ENCODE measurements at regions not wholly inside any gene's neighbourhood (a gene's known extent, or its start where the extent isn't known, plus 50 kb on each side); places are given as distances from the start of the nearest gene placed in this dataset.
"Not testable (repeated sequence)": the region's sequence is repeated elsewhere in the genome, so short reads cannot be mapped to it uniquely, and the experiment has no call there.

DNA sequence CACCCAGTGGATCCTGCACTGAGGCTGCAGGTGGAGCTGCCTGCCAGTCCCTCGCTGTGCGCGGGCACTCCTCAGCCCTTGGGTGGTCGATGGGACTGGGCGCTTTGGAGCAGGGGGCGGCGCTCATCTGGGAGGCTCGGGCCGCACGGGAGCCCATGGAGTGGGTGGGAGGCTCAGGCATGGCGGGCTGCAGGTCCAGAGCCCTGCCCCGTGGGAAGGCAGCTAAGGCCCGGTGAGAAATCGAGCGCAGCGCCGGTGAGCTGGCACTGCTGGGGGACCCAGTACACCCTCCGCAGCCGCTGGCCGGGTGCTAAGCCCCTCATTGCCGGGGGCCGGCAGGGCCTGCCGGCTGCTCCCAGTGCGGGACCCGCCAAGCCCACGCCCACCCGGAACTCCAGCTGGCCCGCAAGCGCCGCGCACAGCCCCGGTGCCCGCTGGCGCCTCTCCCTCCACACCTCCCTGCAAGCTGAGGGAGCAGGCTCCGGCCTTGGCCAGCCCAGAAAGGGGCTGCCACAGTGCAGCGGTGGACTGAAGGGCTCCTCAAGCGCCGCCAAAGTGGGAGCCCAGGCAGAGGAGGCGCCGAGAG is 1636.5 kb downstream of the BRINP3 start:
- not testable (repeated sequence) for H3K27ac ChIP-seq (ENCODE audit: low read depth, low read length); H3K4me1 ChIP-seq (ENCODE audit: control insufficient read depth, insufficient read depth, low read length); H3K9ac ChIP-seq (ENCODE audit: low read length); H3K36me3 ChIP-seq (ENCODE audit: control insufficient read depth, insufficient read depth, low read length); H3K27me3 ChIP-seq (ENCODE audit: control insufficient read depth, insufficient read depth, low read length); H3K4me3 ChIP-seq (ENCODE audit: low read length)

DNA sequence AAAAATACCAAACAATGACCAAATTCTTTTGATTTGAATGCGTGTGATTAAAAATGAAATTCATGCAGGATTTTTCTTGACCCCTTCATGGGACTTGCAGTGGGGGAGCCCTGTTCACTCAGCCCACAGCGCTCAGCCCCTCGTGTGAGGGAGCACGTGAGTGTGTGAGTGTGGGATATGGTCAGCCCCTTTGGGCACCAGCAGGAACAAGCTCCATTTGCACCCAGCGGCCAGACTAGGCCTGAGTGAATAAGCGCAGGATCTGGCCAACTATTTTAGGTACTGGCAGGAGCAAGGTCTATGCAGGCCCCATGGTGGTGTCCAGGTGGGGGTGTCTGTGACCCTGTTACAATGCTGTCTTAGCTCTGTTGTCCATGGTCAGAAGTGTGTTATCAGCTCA is 1631.2 kb downstream of the BRINP3 start:
- no peaks in the 10 kb centered on the region for H3K36me3 ChIP-seq (ENCODE audit: control insufficient read depth, insufficient read depth, low read length)
- no peak overlapping the region for H3K27ac ChIP-seq (ENCODE audit: low read depth, low read length)
- H3K4me3 ChIP-seq (ENCODE audit: low read length): no peak overlapping the region
- no peaks in the 10 kb centered on the region for H3K4me1 ChIP-seq (ENCODE audit: control insufficient read depth, insufficient read depth, low read length)
- no peaks in the 10 kb centered on the region for H3K27me3 ChIP-seq (ENCODE audit: control insufficient read depth, insufficient read depth, low read length)
- no peak overlapping the region for H3K9ac ChIP-seq (ENCODE audit: low read length)

DNA sequence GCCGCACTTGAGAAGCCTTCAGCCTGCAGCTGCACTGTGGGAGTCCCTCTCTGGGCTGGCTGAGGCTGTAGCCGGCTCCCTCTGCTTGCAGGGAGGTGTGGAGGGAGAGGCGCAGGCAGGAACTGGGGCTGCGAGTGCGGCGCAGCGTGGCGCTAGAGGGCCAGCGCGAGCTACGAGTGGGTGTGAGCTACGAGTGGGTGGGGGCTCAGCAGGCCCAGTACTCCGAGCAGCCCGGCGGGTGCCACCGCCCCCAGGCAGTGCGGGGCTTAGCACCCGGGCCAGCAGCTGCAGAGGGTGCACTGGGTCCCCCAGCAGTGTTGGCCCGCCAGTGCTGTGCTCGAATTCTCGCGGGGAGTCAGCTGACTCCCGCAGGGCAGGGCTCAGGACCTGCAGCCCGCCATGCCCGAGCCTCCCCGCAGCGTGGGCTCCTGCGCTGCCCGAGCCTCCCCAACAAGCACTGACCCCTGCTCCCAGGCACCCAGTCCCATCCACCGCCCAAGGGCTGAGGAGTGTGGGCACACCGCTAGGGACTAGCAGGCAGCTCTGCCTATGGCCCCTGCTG is 1620.1 kb downstream of the BRINP3 start:
- Histone ChIP-seq H3K4me3 (ENCODE audit: low read length) (no peak overlapping the region), H3K27me3 (ENCODE audit: control insufficient read depth, insufficient read depth, low read length) (no peaks in the 10 kb centered on the region), H3K27ac (ENCODE audit: low read depth, low read length) (no peak overlapping the region), H3K9ac (ENCODE audit: low read length) (no peak overlapping the region), H3K36me3 (ENCODE audit: control insufficient read depth, insufficient read depth, low read length) (no peaks in the 10 kb centered on the region), H3K4me1 (ENCODE audit: control insufficient read depth, insufficient read depth, low read length) (no peaks in the 10 kb centered on the region)

DNA sequence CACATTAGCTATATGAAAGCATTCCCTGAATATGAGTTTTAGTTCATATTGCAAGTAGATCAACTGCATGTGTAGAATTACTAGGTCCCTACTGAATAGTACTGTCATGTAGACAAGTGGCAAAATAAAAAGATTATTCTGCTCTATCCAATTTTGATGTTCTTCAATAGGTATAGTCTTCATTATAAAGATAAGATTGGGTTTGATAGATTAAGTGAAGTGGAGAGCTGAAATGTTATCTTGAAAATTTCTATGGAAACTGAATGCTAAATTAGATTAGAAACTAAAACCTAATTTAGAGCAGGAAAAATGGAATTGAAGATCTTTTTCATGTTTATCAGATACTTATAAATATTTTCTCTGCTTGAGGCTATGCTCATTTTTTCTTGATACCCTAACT is 1610.0 kb downstream of the BRINP3 start:
- Histone ChIP-seq H3K4me3 (ENCODE audit: low read length) (no peak overlapping the region), H3K4me1 (ENCODE audit: control insufficient read depth, insufficient read depth, low read length) (no peaks in the 10 kb centered on the region), H3K27me3 (ENCODE audit: control insufficient read depth, insufficient read depth, low read length) (no peaks in the 10 kb centered on the region), H3K36me3 (ENCODE audit: control insufficient read depth, insufficient read depth, low read length) (no peaks in the 10 kb centered on the region), H3K27ac (ENCODE audit: low read depth, low read length) (no peak overlapping the region), H3K9ac (ENCODE audit: low read length) (no peak overlapping the region)

DNA sequence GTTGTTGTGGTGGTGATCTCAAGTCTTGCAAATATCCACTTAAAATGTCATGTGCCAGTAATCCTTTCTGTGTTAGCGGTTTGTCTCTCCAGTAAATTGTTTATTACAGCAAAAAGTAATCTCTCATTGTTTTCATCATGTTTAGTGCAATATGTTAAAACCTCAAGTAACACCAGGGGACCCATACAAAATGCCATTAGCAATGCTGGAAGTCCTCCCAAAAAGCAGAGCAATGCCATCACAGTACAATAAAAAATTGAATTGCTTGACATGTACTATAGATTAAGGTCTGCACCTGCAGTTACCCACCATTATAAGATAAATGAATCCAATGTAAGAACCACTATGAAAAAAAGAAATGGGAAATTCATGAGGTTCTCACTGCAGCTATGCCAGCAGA is 1606.5 kb downstream of the BRINP3 start:
- Histone ChIP-seq H3K27ac (ENCODE audit: low read depth, low read length) (no peak overlapping the region), H3K9ac (ENCODE audit: low read length) (no peak overlapping the region), H3K4me3 (ENCODE audit: low read length) (no peak overlapping the region), H3K27me3 (ENCODE audit: control insufficient read depth, insufficient read depth, low read length) (no peaks in the 10 kb centered on the region), H3K4me1 (ENCODE audit: control insufficient read depth, insufficient read depth, low read length) (no peaks in the 10 kb centered on the region), H3K36me3 (ENCODE audit: control insufficient read depth, insufficient read depth, low read length) (no peaks in the 10 kb centered on the region)

DNA sequence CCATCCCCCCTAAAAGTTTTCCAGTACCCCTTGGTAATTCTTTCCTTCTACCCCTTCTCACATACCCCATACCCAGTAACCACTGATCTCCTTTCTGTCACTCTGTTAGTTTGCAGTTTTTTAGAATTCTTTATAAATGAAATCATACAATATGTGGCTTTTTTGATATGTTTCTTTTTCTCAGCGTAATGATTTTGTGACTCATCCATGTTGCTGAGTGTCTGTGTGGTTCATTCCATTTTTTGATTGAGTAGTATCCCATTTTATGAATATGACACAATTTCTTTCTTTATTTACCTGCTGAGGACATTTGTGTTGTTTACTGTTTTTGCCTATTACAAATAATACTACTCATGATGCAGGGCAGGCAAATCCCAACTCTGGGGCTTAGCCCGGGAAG is 1605.3 kb downstream of the BRINP3 start:
- no peak overlapping the region for H3K4me3 ChIP-seq (ENCODE audit: low read length)
- no peaks in the 10 kb centered on the region for H3K27me3 ChIP-seq (ENCODE audit: control insufficient read depth, insufficient read depth, low read length)
- H3K36me3 ChIP-seq (ENCODE audit: control insufficient read depth, insufficient read depth, low read length): no peaks in the 10 kb centered on the region
- no peaks in the 10 kb centered on the region for H3K4me1 ChIP-seq (ENCODE audit: control insufficient read depth, insufficient read depth, low read length)
- H3K9ac ChIP-seq (ENCODE audit: low read length): no peak overlapping the region
- H3K27ac ChIP-seq (ENCODE audit: low read depth, low read length): no peak overlapping the region

DNA sequence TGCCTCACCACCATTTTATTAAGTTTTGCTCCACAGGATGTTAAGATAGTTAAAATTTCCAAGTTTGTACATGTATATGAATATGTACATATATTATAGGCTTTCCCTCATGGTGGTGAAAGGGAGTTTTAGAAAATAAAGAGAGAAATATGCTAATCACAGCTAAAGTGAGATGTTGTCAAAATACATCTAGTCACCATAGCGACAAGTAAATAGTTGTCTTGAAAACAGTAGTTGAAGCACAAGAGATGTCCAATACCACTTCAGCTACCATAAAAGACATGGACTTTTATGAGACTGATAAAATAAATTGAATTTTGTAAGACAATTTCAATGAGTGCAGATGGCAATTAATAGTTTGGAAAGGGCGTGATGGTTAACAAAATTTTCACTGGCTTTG is 1600.0 kb downstream of the BRINP3 start:
- Histone ChIP-seq H3K27ac (ENCODE audit: low read depth, low read length) (no peak overlapping the region), H3K27me3 (ENCODE audit: control insufficient read depth, insufficient read depth, low read length) (no peaks in the 10 kb centered on the region), H3K4me1 (ENCODE audit: control insufficient read depth, insufficient read depth, low read length) (no peaks in the 10 kb centered on the region), H3K9ac (ENCODE audit: low read length) (no peak overlapping the region), H3K4me3 (ENCODE audit: low read length) (no peak overlapping the region), H3K36me3 (ENCODE audit: control insufficient read depth, insufficient read depth, low read length) (no peaks in the 10 kb centered on the region)

DNA sequence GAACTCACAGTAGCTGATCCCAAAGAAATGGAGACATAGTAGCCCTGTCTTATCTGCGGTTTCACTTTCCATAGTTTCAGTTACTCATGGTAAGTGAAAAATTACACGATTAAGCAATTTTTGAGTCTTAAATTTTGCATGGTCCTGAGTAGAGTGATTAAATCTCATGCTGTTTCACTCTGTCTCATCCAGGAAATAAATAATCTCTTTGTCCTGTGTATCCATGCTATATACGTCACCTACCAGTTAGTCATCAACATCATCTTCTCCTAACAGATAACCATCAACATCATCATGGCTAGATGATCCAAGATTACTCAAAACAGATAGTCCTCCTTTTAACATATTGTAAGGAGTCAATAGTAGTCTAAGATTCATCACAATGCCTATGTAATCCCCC is 1589.3 kb downstream of the BRINP3 start:
- Histone ChIP-seq H3K27ac (ENCODE audit: low read depth, low read length) (no peak overlapping the region), H3K4me3 (ENCODE audit: low read length) (no peak overlapping the region), H3K9ac (ENCODE audit: low read length) (no peak overlapping the region)

DNA sequence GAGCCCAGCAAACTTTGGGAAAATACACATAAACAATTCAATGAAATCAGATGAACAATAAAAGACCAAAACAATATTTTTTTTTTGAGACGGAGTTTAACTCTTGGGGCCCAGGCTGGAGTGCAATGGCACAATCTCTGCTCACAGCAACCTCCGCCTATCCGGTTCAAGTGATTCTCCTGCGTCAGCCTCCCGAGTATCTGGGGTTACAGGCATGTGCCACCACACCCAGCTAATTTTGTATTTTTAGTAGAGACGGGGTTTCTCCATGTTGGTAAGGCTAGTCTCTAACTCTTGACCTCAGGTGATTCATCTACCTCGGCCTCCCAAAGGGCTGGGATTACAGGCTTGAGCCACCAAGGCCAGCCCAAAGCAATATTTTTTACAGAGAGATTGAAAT is 1588.5 kb downstream of the BRINP3 start:
- Histone ChIP-seq H3K9ac (ENCODE audit: low read length) (no peak overlapping the region), H3K27me3 (ENCODE audit: control insufficient read depth, insufficient read depth, low read length) (no peaks in the 10 kb centered on the region), H3K36me3 (ENCODE audit: control insufficient read depth, insufficient read depth, low read length) (no peaks in the 10 kb centered on the region), H3K4me1 (ENCODE audit: control insufficient read depth, insufficient read depth, low read length) (no peaks in the 10 kb centered on the region), H3K4me3 (ENCODE audit: low read length) (no peak overlapping the region), H3K27ac (ENCODE audit: low read depth, low read length) (no peak overlapping the region)

More for the DNA sequence above, 1589.3 kb downstream of the BRINP3 start:
- Histone ChIP-seq H3K4me1 (ENCODE audit: control insufficient read depth, insufficient read depth, low read length) (no peaks in the 10 kb centered on the region), H3K36me3 (ENCODE audit: control insufficient read depth, insufficient read depth, low read length) (no peaks in the 10 kb centered on the region), H3K27me3 (ENCODE audit: control insufficient read depth, insufficient read depth, low read length) (no peaks in the 10 kb centered on the region)

DNA sequence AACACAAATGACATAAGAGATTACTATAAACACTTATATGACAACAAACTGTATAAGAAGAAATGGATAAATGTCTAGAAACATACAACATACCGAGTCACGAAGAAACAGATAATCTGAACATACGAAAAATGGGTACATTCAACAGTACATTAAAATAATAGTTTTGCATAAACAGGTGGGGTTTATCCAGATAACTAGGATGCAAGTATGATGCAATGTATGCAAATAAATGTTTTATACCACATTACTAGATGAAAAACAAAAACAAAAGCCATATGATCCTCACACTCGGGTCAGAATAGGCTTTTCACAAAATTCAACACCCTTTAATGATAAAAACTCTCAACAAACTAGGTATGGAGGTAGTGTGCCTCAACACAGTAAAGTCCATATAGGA is 1585.7 kb downstream of the BRINP3 start:
- no peaks in the 10 kb centered on the region for H3K27me3 ChIP-seq (ENCODE audit: control insufficient read depth, insufficient read depth, low read length)

DNA sequence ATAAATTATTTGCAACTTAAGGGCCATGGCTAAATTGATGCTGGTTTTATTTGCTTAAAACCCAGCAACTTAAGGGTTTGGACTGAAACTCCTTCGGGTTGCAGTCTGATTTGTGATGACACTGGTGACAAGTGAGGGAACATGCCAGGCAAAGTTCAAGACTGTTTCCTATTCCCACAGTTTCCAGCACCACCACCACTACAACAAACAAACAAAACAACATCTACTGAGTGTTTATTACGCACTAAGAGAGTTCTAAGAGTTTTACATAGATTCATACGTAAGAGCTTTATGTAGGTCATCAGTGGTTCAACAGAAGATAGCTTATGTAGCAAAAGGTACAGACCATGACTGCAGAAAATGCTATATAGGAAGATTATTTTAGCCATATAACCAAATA is 1582.1 kb downstream of the BRINP3 start:
- Histone ChIP-seq H3K27me3 (ENCODE audit: control insufficient read depth, insufficient read depth, low read length) (no peaks in the 10 kb centered on the region), H3K9ac (ENCODE audit: low read length) (no peak overlapping the region), H3K27ac (ENCODE audit: low read depth, low read length) (no peak overlapping the region), H3K4me3 (ENCODE audit: low read length) (no peak overlapping the region), H3K36me3 (ENCODE audit: control insufficient read depth, insufficient read depth, low read length) (no peaks in the 10 kb centered on the region), H3K4me1 (ENCODE audit: control insufficient read depth, insufficient read depth, low read length) (no peaks in the 10 kb centered on the region)

More for the DNA sequence above, 1585.7 kb downstream of the BRINP3 start:
- no peak overlapping the region for H3K9ac ChIP-seq (ENCODE audit: low read length)
- H3K27ac ChIP-seq (ENCODE audit: low read depth, low read length): no peak overlapping the region
- H3K4me1 ChIP-seq (ENCODE audit: control insufficient read depth, insufficient read depth, low read length): no peaks in the 10 kb centered on the region
- no peak overlapping the region for H3K4me3 ChIP-seq (ENCODE audit: low read length)
- H3K36me3 ChIP-seq (ENCODE audit: control insufficient read depth, insufficient read depth, low read length): no peaks in the 10 kb centered on the region

DNA sequence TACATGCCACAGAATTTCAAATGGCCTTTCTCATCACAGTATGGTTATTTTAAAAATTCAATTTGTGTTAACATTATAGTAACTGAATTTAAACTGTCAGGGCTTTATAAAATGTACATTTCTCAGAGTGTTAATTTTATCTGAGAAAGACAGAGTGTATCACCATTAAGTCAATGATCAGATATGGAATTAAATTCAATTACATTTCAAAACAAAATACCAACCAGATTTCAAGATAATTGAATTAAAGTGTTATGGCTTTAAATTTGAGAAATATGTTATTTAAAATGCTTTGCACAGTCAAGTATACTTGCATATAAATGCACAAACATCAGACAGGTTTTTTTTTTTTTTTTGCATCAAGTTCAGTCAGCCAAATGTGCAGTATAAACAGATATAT is 1574.4 kb downstream of the BRINP3 start:
- Histone ChIP-seq H3K4me3 (ENCODE audit: low read length) (no peak overlapping the region), H3K27ac (ENCODE audit: low read depth, low read length) (no peak overlapping the region), H3K9ac (ENCODE audit: low read length) (no peak overlapping the region), H3K27me3 (ENCODE audit: control insufficient read depth, insufficient read depth, low read length) (no peaks in the 10 kb centered on the region), H3K36me3 (ENCODE audit: control insufficient read depth, insufficient read depth, low read length) (no peaks in the 10 kb centered on the region), H3K4me1 (ENCODE audit: control insufficient read depth, insufficient read depth, low read length) (no peaks in the 10 kb centered on the region)

DNA sequence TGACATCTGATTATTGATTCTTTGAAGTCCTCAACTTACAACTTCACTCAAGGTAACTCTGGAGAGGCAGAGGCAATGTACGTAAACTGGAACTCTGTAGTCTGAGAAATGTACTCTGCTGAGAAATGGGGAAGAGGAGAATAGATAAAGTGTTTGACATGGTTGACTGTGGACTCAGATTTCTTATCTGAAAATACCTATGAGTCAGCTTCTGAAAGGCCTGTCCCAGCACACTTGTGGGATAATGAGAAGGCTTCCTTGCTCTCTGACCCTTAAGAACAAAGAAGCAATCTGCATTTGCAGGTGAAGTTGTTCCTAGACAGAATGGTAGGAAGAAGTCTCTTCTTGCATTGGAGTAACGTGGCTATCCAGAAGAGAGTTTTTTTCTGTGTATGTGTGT is 1573.5 kb downstream of the BRINP3 start:
- Histone ChIP-seq H3K27me3 (ENCODE audit: control insufficient read depth, insufficient read depth, low read length) (no peaks in the 10 kb centered on the region), H3K4me1 (ENCODE audit: control insufficient read depth, insufficient read depth, low read length) (no peaks in the 10 kb centered on the region), H3K27ac (ENCODE audit: low read depth, low read length) (no peak overlapping the region), H3K9ac (ENCODE audit: low read length) (no peak overlapping the region), H3K36me3 (ENCODE audit: control insufficient read depth, insufficient read depth, low read length) (no peaks in the 10 kb centered on the region), H3K4me3 (ENCODE audit: low read length) (no peak overlapping the region)
